Astrocyte (in vitro differentiated cells and primary cell): ENCODE measurements at regions not wholly inside any gene's neighbourhood (a gene's known extent, or its start where the extent isn't known, plus 50 kb on each side); places are given as distances from the start of the nearest gene placed in this dataset.
A peak's percentile ranks its signal among the peaks of the same experiment; 100 is the strongest.

Source experiments
- DNase-seq: peaks from one replicate; pipeline ENCODE4 v3.0.0-alpha.2; 2010; ENCODE audit warnings: low read depth
- FAIRE-seq: peaks from 2 replicates; lab custom pipeline; 2011; peaks lifted over from hg19 to GRCh38; lab: Jason Lieb, UNC
- H2AFZ ChIP-seq: 2 replicates; pipeline ENCODE4 v1.6.0; 2012; ENCODE audit warnings: low read depth, low read length, inconsistent platforms
- H3K27ac ChIP-seq: 2 replicates; pipeline ENCODE4 v1.5.1; 2011; ENCODE audit warnings: low read depth, low read length, inconsistent platforms
- H3K27me3 ChIP-seq: 2 replicates; pipeline ENCODE4 v1.6.0; 2011; ENCODE audit warnings: low read length, inconsistent platforms; ENCODE audit not compliant: insufficient read depth
- H3K36me3 ChIP-seq: 2 replicates; pipeline ENCODE4 v1.5.1; 2011; ENCODE audit warnings: low read length, inconsistent platforms; ENCODE audit not compliant: insufficient read depth
- H3K4me1 ChIP-seq: 2 replicates; pipeline ENCODE4 v1.5.1; 2011; ENCODE audit warnings: low read length, inconsistent platforms; ENCODE audit not compliant: insufficient read depth
- H3K4me2 ChIP-seq: 2 replicates; pipeline ENCODE4 v1.6.0; 2012; ENCODE audit warnings: low read length, inconsistent platforms
- H3K4me3 ChIP-seq: 2 replicates; pipeline ENCODE4 v1.5.1; 2011; ENCODE audit warnings: low read depth, mild to moderate bottlenecking, low read length, inconsistent platforms; ENCODE audit not compliant: insufficient read depth
- H3K79me2 ChIP-seq: 2 replicates; pipeline ENCODE4 v1.6.0; 2012; ENCODE audit warnings: mild to moderate bottlenecking, low read length, inconsistent platforms; ENCODE audit not compliant: insufficient read depth
- H3K9ac ChIP-seq: 2 replicates; pipeline ENCODE4 v1.6.0; 2012; ENCODE audit warnings: mild to moderate bottlenecking, low read length, inconsistent platforms
- H3K9me3 ChIP-seq: 2 replicates; pipeline ENCODE4 v1.5.1; 2012; ENCODE audit warnings: low read depth, mild to moderate bottlenecking, low read length, inconsistent platforms; ENCODE audit not compliant: insufficient read depth
- H4K20me1 ChIP-seq: 2 replicates; pipeline ENCODE4 v1.6.0; 2012; ENCODE audit warnings: low read length, inconsistent platforms; ENCODE audit not compliant: insufficient read depth
- H3K27ac Mint-ChIP-seq: one replicate; pipeline ENCODE4 v1.8.0; 2021; ENCODE audit warnings: mild to moderate bottlenecking, mixed read lengths; ENCODE audit not compliant: unreplicated experiment
- H3K27me3 Mint-ChIP-seq: one replicate; pipeline ENCODE4 v1.8.0; 2021; ENCODE audit warnings: low read depth, mixed read lengths; ENCODE audit not compliant: unreplicated experiment
- H3K36me3 Mint-ChIP-seq: one replicate; pipeline ENCODE4 v1.8.0; 2021; ENCODE audit warnings: low read depth, mixed read lengths; ENCODE audit not compliant: unreplicated experiment
- H3K4me1 Mint-ChIP-seq: one replicate; pipeline ENCODE4 v1.8.0; 2021; ENCODE audit warnings: low read depth, mixed read lengths; ENCODE audit not compliant: unreplicated experiment
- H3K4me3 Mint-ChIP-seq: one replicate; pipeline ENCODE4 v1.8.0; 2021; ENCODE audit warnings: mild to moderate bottlenecking, moderate library complexity, mixed read lengths; ENCODE audit not compliant: unreplicated experiment
- H3K9me3 Mint-ChIP-seq: one replicate; pipeline ENCODE4 v1.8.0; 2021; ENCODE audit warnings: mild to moderate bottlenecking, mixed read lengths; ENCODE audit not compliant: unreplicated experiment
- CTCF ChIP-seq: IDR thresholded peaks from 2 replicates; pipeline ENCODE4 v1.5.1; 2011; ENCODE audit warnings: low read depth, mild to moderate bottlenecking, inconsistent platforms, low read length, moderate library complexity; ENCODE audit not compliant: insufficient read depth
- EZH2 ChIP-seq: IDR thresholded peaks from 2 replicates; pipeline ENCODE4 v1.6.1; 2012; ENCODE audit warnings: mild to moderate bottlenecking, low read length, inconsistent platforms; ENCODE audit not compliant: insufficient read depth

GRCh38 chr14:42014301-42014700 is 407.6 kb downstream of the LRFN5 start:
- no peak for FAIRE-seq

DNA sequence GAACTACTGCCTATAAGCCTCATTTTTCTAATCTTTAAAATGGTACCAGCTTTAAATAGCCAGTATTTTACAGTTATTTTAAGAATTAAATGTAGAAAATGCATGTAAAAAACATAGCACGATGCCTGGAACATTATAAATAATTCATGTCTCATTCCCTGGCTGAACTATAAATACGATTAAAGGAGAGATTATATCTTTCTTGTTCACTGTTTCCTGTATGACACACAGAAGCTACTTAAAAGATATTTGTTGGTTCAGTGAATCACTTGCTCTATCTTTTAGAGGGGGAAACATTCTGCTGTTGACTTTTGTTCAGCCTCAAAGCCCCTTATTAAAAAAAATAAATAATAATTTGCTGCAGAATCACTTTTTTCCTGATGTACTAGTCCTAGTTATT is 406.9 kb downstream of the LRFN5 start:
- DNase-seq (peak; percentile 4), FAIRE-seq (no peak)
- Mint-ChIP-seq H3K9me3 (no peaks in the 10 kb centered on the region), H3K4me1 (no peaks in the 10 kb centered on the region), H3K4me3 (no peak overlapping the region), H3K27me3 (no peaks in the 10 kb centered on the region), H3K36me3 (no peaks in the 10 kb centered on the region), H3K27ac (no peak overlapping the region)
- H3K4me2 ChIP-seq, result no peak overlapping the region
- no peaks in the 10 kb centered on the region for H3K27me3 ChIP-seq
- no peaks in the 10 kb centered on the region for H3K9me3 ChIP-seq
- H3K27ac ChIP-seq, result no peak overlapping the region
- H3K9ac ChIP-seq, result no peak overlapping the region
- H3K4me3 ChIP-seq, result no peak overlapping the region
- H3K79me2 ChIP-seq, result no peaks in the 10 kb centered on the region
- no peak overlapping the region for H2AFZ ChIP-seq
- TF ChIP-seq CTCF (no peak), EZH2 (no peak)
- H3K36me3 ChIP-seq, result no peaks in the 10 kb centered on the region
- no peaks in the 10 kb centered on the region for H4K20me1 ChIP-seq
- no peaks in the 10 kb centered on the region for H3K4me1 ChIP-seq

More at GRCh38 chr14:42014301-42014700, 407.6 kb downstream of the LRFN5 start:
- Histone ChIP-seq H3K4me2 (no peak overlapping the region), H3K9me3 (no peaks in the 10 kb centered on the region), H3K36me3 (no peaks in the 10 kb centered on the region), H3K4me3 (no peak overlapping the region), H3K79me2 (no peaks in the 10 kb centered on the region), H3K27ac (no peak overlapping the region), H4K20me1 (no peaks in the 10 kb centered on the region), H3K27me3 (no peaks in the 10 kb centered on the region), H3K9ac (no peak overlapping the region), H3K4me1 (no peaks in the 10 kb centered on the region), H2AFZ (no peak overlapping the region)
- Mint-ChIP-seq H3K9me3 (no peaks in the 10 kb centered on the region), H3K36me3 (no peaks in the 10 kb centered on the region), H3K4me3 (no peak overlapping the region), H3K4me1 (no peaks in the 10 kb centered on the region), H3K27me3 (no peaks in the 10 kb centered on the region), H3K27ac (no peak overlapping the region)
- TF ChIP-seq EZH2 (no peak), CTCF (no peak)
- DNase-seq, result no peak

DNA sequence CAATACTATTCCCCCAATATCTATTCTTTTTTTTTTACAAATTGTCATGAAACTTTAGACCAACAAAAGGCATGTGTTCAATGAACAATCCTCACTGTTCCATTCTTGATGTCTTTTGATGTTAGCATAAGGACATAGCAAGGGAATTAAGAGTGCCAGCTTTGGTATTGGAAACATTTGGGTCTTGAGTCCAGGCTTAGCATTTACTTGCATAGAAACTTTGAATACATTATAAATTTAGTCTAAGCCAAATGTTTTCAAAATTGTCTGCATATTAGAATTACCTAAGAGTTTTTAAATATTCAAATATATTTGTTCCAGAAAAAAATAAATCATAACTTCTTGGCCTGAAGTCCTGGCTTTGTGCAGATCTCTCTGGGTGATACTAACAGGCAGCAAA is 406.5 kb downstream of the LRFN5 start:
- Histone ChIP-seq H3K9me3 (no peaks in the 10 kb centered on the region), H3K27me3 (no peaks in the 10 kb centered on the region), H3K4me3 (no peak overlapping the region), H3K27ac (no peak overlapping the region), H3K4me1 (no peaks in the 10 kb centered on the region), H3K9ac (no peak overlapping the region), H3K4me2 (no peak overlapping the region), H4K20me1 (no peaks in the 10 kb centered on the region), H3K36me3 (no peaks in the 10 kb centered on the region), H2AFZ (no peak overlapping the region), H3K79me2 (no peaks in the 10 kb centered on the region)
- Mint-ChIP-seq H3K27me3 (no peaks in the 10 kb centered on the region), H3K36me3 (no peaks in the 10 kb centered on the region), H3K4me3 (no peak overlapping the region), H3K9me3 (no peaks in the 10 kb centered on the region), H3K4me1 (no peaks in the 10 kb centered on the region), H3K27ac (no peak overlapping the region)
- no peak for TF ChIP-seq CTCF
- DNase-seq (no peak), FAIRE-seq (no peak)
